ENCODE measurements at regions not wholly inside any gene's neighbourhood (a gene's known extent, or its start where the extent isn't known, plus 50 kb on each side); places are given as distances from the start of the nearest gene placed in this dataset.

GRCh38 chr4:148514041-148514440 lies 71.8 kb upstream of the NR3C2 start (continued):
- TF ChIP-seq ZNF296 (CRISPR knock-in tag; conservative IDR thresholded peaks at IDR 0.05) (no peak), RFX3 (CRISPR knock-in tag; IDR thresholded peaks at IDR 0.05) (no peak), ZNF263 (CRISPR knock-in tag; IDR thresholded peaks at IDR 0.05) (no peak)

DNA sequence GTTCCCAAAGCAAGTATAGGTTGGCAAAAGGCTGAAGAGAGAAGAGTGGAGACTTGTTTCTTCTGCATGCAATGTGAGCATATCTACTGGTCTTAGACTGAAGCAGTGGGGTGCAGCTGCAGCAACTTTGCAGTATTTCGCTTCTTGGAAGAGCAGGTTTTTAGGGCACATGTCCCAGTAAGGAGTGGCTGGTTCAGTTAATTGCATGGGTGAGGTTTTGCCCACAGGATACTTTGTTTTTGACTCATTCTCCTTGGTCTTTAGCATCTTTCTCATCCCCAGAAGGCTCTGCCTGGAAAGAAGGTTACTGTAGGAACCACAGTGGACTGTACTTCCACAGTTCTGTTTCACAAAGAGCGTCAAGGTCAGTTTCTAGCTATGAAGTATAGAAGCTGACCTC lies 68.0 kb upstream of the NR3C2 start:
- no peak for ATAC-seq
- Histone ChIP-seq H3K4me2 (ENCODE audit: low read depth, low read length) (no peak overlapping the region), H3K27ac (ENCODE audit: extremely low read length, insufficient read depth, low read length) (no peak overlapping the region), H3K4me3 (replicated peaks in 1 of 3; ENCODE audit: insufficient read depth in 1 of 3, low read depth in 2 of 3, low read length in 3 of 3) (no peak overlapping the region), H3K36me3 (replicated peaks in 1 of 2; ENCODE audit: control insufficient read depth in 1 of 2, insufficient read depth in 2 of 2, low read length in 2 of 2) (no peaks in the 10 kb centered on the region), H3K9me3 (ENCODE audit: low read length) (peaks cover 13% of the 10 kb centered on the region; the same call in 1 of the 2 replicates), H3K4me1 (ENCODE audit: insufficient read depth, low read length) (no peaks in the 10 kb centered on the region), H3K79me2 (ENCODE audit: insufficient read depth, low read length) (no peaks in the 10 kb centered on the region), H3K27me3 (ENCODE audit: control insufficient read depth in 1 of 2, insufficient read depth in 2 of 2, low read length in 2 of 2) (no peaks in the 10 kb centered on the region), H2AFZ (ENCODE audit: low read length) (no peak overlapping the region), H4K20me1 (ENCODE audit: insufficient read depth, low read length) (no peaks in the 10 kb centered on the region), H3K9ac (ENCODE audit: insufficient read depth, low read depth, low read length) (no peak overlapping the region)
- POLR2A ChIA-PET = no interaction called here
- WGBS (ENCODE audit: low lambda C conversion rate) = 15% methylated on average over 2 of the region's 2 CpGs
- no peak for DNase-seq (ENCODE audit: low spot score)
- BruUV-seq (replicated peaks) = no TSS peak
- no peak for FAIRE-seq
- CTCF ChIA-PET (ENCODE audit: low intra/inter-chr PET ratio, low total read pairs) = no interaction called here
- intact Hi-C loops (cut with micrococcal nuclease; ENCODE audit: unreplicated experiment) = no loop called here
- in situ Hi-C loops (cut with HindIII; ENCODE audit: extremely low pct_ligation_motif_present, low pct_unique_long_range_greater_than_20kb) = no loop called here
- no peak for TF ChIP-seq ZMYM3 (CRISPR knock-in tag; IDR thresholded peaks at IDR 0.05)
- no peak for TF ChIP-seq ZMYM4 (CRISPR knock-in tag; IDR thresholded peaks at IDR 0.05)
- no peak for TF ChIP-seq ZNF607 (CRISPR knock-in tag; IDR thresholded peaks at IDR 0.05; ENCODE audit: borderline replicate concordance)
- TF ChIP-seq, protein P1, sequence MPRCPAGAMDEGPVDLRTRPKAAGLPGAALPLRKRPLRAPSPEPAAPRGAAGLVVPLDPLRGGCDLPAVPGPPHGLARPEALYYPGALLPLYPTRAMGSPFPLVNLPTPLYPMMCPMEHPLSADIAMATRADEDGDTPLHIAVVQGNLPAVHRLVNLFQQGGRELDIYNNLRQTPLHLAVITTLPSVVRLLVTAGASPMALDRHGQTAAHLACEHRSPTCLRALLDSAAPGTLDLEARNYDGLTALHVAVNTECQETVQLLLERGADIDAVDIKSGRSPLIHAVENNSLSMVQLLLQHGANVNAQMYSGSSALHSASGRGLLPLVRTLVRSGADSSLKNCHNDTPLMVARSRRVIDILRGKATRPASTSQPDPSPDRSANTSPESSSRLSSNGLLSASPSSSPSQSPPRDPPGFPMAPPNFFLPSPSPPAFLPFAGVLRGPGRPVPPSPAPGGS (CRISPR knock-in tag; IDR thresholded peaks at IDR 0.05) = no peak
- TF ChIP-seq ZNF264 (CRISPR knock-in tag; IDR thresholded peaks at IDR 0.05) = no peak
- no peak for TF ChIP-seq ZMAT3 (CRISPR knock-in tag; conservative IDR thresholded peaks at IDR 0.05)
- TF ChIP-seq, protein P2, sequence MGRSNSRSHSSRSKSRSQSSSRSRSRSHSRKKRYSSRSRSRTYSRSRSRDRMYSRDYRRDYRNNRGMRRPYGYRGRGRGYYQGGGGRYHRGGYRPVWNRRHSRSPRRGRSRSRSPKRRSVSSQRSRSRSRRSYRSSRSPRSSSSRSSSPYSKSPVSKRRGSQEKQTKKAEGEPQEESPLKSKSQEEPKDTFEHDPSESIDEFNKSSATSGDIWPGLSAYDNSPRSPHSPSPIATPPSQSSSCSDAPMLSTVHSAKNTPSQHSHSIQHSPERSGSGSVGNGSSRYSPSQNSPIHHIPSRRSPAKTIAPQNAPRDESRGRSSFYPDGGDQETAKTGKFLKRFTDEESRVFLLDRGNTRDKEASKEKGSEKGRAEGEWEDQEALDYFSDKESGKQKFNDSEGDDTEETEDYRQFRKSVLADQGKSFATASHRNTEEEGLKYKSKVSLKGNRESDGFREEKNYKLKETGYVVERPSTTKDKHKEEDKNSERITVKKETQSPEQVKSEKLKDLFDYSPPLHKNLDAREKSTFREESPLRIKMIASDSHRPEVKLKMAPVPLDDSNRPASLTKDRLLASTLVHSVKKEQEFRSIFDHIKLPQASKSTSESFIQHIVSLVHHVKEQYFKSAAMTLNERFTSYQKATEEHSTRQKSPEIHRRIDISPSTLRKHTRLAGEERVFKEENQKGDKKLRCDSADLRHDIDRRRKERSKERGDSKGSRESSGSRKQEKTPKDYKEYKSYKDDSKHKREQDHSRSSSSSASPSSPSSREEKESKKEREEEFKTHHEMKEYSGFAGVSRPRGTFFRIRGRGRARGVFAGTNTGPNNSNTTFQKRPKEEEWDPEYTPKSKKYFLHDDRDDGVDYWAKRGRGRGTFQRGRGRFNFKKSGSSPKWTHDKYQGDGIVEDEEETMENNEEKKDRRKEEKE (IDR thresholded peaks at IDR 0.05) = no peak
- TF ChIP-seq ZFP62 (CRISPR knock-in tag; IDR thresholded peaks at IDR 0.05) = no peak
- no peak for TF ChIP-seq CCDC6 (CRISPR knock-in tag; IDR thresholded peaks at IDR 0.05)
- TF ChIP-seq ZNF766 (CRISPR knock-in tag; IDR thresholded peaks at IDR 0.05; ENCODE audit: borderline replicate concordance) = no peak
- TF ChIP-seq NCOA2 (CRISPR knock-in tag; IDR thresholded peaks at IDR 0.05) = no peak
- TF ChIP-seq PAX8 (CRISPR knock-in tag; IDR thresholded peaks at IDR 0.05; ENCODE audit: borderline replicate concordance) = no peak
- TF ChIP-seq CBFB (CRISPR knock-in tag; IDR thresholded peaks at IDR 0.05) = no peak
- TF ChIP-seq JUNB (CRISPR knock-in tag; IDR thresholded peaks at IDR 0.05; ENCODE audit: borderline replicate concordance) = no peak

All from HepG2 (cell line).